OCI-LY7 (cell line): ENCODE measurements at regions not wholly inside any gene's neighbourhood (a gene's known extent, or its start where the extent isn't known, plus 50 kb on each side); places are given as distances from the start of the nearest gene placed in this dataset. TPM values are rescaled to one million over a fixed set of nuclear protein-coding genes. Genes with fewer than 3 reads are reported as not detected.

ENCODE experiments used
- BruUV-seq: library from RNA; stranded (reverse); fragments of 400-500 nt; replicated peaks from 2 replicates; lab custom pipeline; 2021; lab: Mats Ljungman, UMichigan
- CTCF ChIA-PET: fragments of 300-600 bp; sonication (Branson Sonifier 250); formaldehyde crosslinking; loops from one replicate; lab custom pipeline; 2022; ENCODE audit warnings: antibody characterized with exemption; ENCODE audit not compliant: unreplicated experiment; lab: Charles Lee
- POLR2A ChIA-PET: fragments of 300-600 bp; sonication (Branson Sonifier 250); formaldehyde crosslinking; loops from one replicate; lab custom pipeline; 2022; ENCODE audit warnings: antibody characterized with exemption; lab: Charles Lee
- DNase-seq: peaks from one replicate; pipeline ENCODE4 v3.0.0-alpha.2; 2015; ENCODE audit warnings: low spot score
- H2AFZ ChIP-seq: fragments of 200-600 bp; sonication (generic), shearing (Covaris generic); 2 replicates; pipeline ENCODE4 v1.6.1; 2014; ENCODE audit warnings: mild to moderate bottlenecking, antibody characterized with exemption, low read length, moderate library complexity
- H3K27ac ChIP-seq: fragments of 200-600 bp; sonication (generic); 2 replicates; pipeline ENCODE4 v1.5.1; 2014; ENCODE audit warnings: mixed run types, low read depth, mild to moderate bottlenecking, moderate library complexity, low read length, inconsistent platforms; ENCODE audit not compliant: poor library complexity, severe bottlenecking
- H3K36me3 ChIP-seq: fragments of 200-600 bp; sonication (generic); 2 replicates; pipeline ENCODE4 v1.6.1; 2014; ENCODE audit warnings: mild to moderate bottlenecking, antibody characterized with exemption, low read length, moderate library complexity, mixed read lengths; ENCODE audit not compliant: insufficient read depth
- H3K4me1 ChIP-seq: fragments of 200-600 bp; sonication (generic); 2 replicates; pipeline ENCODE4 v1.5.1; 2014; ENCODE audit warnings: mild to moderate bottlenecking, low read length; ENCODE audit not compliant: insufficient read depth, poor library complexity, severe bottlenecking
- H3K4me2 ChIP-seq: fragments of 200-600 bp; sonication (generic); 2 replicates; pipeline ENCODE4 v1.6.1; 2014; ENCODE audit warnings: mild to moderate bottlenecking, low read length
- H3K4me3 ChIP-seq: fragments of 200-600 bp; sonication (generic); 2 replicates; pipeline ENCODE4 v1.5.1; 2014; ENCODE audit warnings: mild to moderate bottlenecking, low read depth, low read length; ENCODE audit not compliant: poor library complexity, severe bottlenecking
- H3K79me2 ChIP-seq: fragments of 200-600 bp; sonication (generic); 2 replicates; pipeline ENCODE4 v1.6.1; 2016; ENCODE audit warnings: low read depth, mild to moderate bottlenecking, low read length, moderate library complexity, mixed read lengths; ENCODE audit not compliant: insufficient read depth
- H3K9me2 ChIP-seq: fragments of 200-600 bp; sonication (generic); 2 replicates; pipeline ENCODE4 v1.6.1; 2016; ENCODE audit warnings: mild to moderate bottlenecking, low read length, mixed read lengths; ENCODE audit not compliant: insufficient read depth
- H3K9me3 ChIP-seq: fragments of 200-600 bp; sonication (generic); 2 replicates; pipeline ENCODE4 v1.6.1; 2014; ENCODE audit warnings: mild to moderate bottlenecking, mixed run types, low read length, mixed read lengths
- H4K20me1 ChIP-seq: fragments of 200-600 bp; sonication (generic); 2 replicates; pipeline ENCODE4 v1.6.1; 2014; ENCODE audit warnings: mild to moderate bottlenecking, antibody characterized with exemption, low read length, moderate library complexity, mixed read lengths; ENCODE audit not compliant: insufficient read depth
- CTCF ChIP-seq: fragments of 200-600 bp; sonication (generic); conservative IDR thresholded peaks from 2 replicates; pipeline ENCODE4 v1.5.1; 2014; ENCODE audit warnings: mild to moderate bottlenecking, antibody characterized with exemption, low read length, moderate library complexity, mixed read lengths
- EZH2phosphoT487 ChIP-seq: fragments of 200-600 bp; sonication (generic); IDR thresholded peaks from 2 replicates; pipeline ENCODE4 v1.6.1; 2018; ENCODE audit warnings: low read depth, borderline replicate concordance, mild to moderate bottlenecking, mixed run types, antibody characterized with exemption, low read length, moderate library complexity, mixed read lengths
- intact Hi-C: fragments of 100-400 bp; cut with micrococcal nuclease; formaldehyde crosslinking; loops from one replicate; pipeline ENCODE4 v1.10.0; 2022; ENCODE audit not compliant: unreplicated experiment
- small RNA-seq: library from RNA; depleted of rRNA; stranded (forward); fragments of <200 nt; gene quantifications from one replicate; pipeline ENCODE3, GENCODE V24; 2014

- Histone ChIP-seq H4K20me1 (no peaks in the 10 kb centered on the region), H3K4me2 (peak overlapping the region; percentile 75), H3K4me1 (peaks cover 73% of the 10 kb centered on the region), H3K79me2 (no peaks in the 10 kb centered on the region), H3K4me3 (peak overlapping the region; percentile 58), H2AFZ (no peak overlapping the region), H3K36me3 (no peaks in the 10 kb centered on the region), H3K9me3 (no peaks in the 10 kb centered on the region), H3K27ac (peak overlapping the region; percentile 78), H3K9me2 (no peaks in the 10 kb centered on the region)
- no peak for DNase-seq
- ChIA-PET POLR2A (interaction anchor here (0.6 kb wide), 1 partner anchor 248 kb away, joined by 3 read pairs; no protein-coding TSS in a partner anchor), CTCF (interaction anchor here (0.5 to 0.6 kb wide), 2 partner anchors 119 to 392 kb away, joined by 3 read pairs; no protein-coding TSS in a partner anchor)
- no TSS peak for BruUV-seq
- no peak for TF ChIP-seq CTCF
- no peak for TF ChIP-seq EZH2phosphoT487
- intact Hi-C loops: no loop called here
These were observed 50.2 kb upstream of the BCOR start for GRCh38 chrX:40147971-40148370.

Small RNAs in the stretch of these regions (small RNA-seq; reads per million reads assigned to genes)
- not detected for gene RF00019
